Liver (tissue), 8 donors: ENCODE measurements at regions not wholly inside any gene's neighbourhood (a gene's known extent, or its start where the extent isn't known, plus 50 kb on each side); places are given as distances from the start of the nearest gene placed in this dataset.

Experiments
- DNase-seq: peaks from one replicate; pipeline ENCODE4 v3.0.0-alpha.2; 2017; ENCODE audit warnings: low spot score
- H3K27ac ChIP-seq, 2 donors: one replicate each; pipeline ENCODE4 v1.7.0; 2013; ENCODE audit warnings: inconsistent platforms in 2 of 2, low read length in 2 of 2, control low read depth in 1 of 2, low read depth in 1 of 2, mild to moderate bottlenecking in 1 of 2
- H3K27me3 ChIP-seq, 4 donors: one replicate each; pipeline versions ENCODE4 v1.6.1 to v1.7.0; 2013; ENCODE audit warnings: low read length in 3 of 4, inconsistent platforms in 1 of 4, mild to moderate bottlenecking in 1 of 4, moderate library complexity in 1 of 4; ENCODE audit not compliant: control insufficient read depth in 4 of 4, insufficient read depth in 4 of 4
- H3K36me3 ChIP-seq, 4 donors: one replicate each; pipeline versions ENCODE4 v1.6.1 to v1.7.0; 2013; ENCODE audit warnings: low read length in 3 of 4, mild to moderate bottlenecking in 3 of 4, low read depth in 1 of 4, moderate library complexity in 1 of 4; ENCODE audit not compliant: control insufficient read depth in 4 of 4, insufficient read depth in 3 of 4
- H3K4me1 ChIP-seq, 4 donors: one replicate each; pipeline versions ENCODE4 v1.6.1 to v1.7.0; 2013; ENCODE audit warnings: low read length in 3 of 4, mild to moderate bottlenecking in 3 of 4, moderate library complexity in 1 of 4; ENCODE audit not compliant: control insufficient read depth in 4 of 4, insufficient read depth in 4 of 4
- H3K4me3 ChIP-seq, 3 donors: one replicate each; pipeline versions ENCODE4 v1.6.1 to v1.7.0; 2013; ENCODE audit warnings: low read length in 3 of 3, control low read depth in 1 of 3, low read depth in 1 of 3, mild to moderate bottlenecking in 1 of 3
- H3K9ac ChIP-seq, 2 donors: one replicate each; pipeline ENCODE4 v1.7.0; 2013; ENCODE audit warnings: low read length in 2 of 2, mild to moderate bottlenecking in 2 of 2, moderate library complexity in 2 of 2, control low read depth in 1 of 2, low read depth in 1 of 2
- H3K9me3 ChIP-seq, 4 donors: one replicate each; pipeline versions ENCODE4 v1.6.1 to v1.7.0; 2013; ENCODE audit warnings: low read length in 3 of 4; ENCODE audit not compliant: control insufficient read depth in 4 of 4
- CTCF ChIP-seq: fragments of 150-350 bp; IDR thresholded peaks from 2 replicates; pipeline ENCODE4 v1.5.1; 2017; ENCODE audit warnings: improper control_type of control experiment, low read depth, low read length; ENCODE audit not compliant: missing input control
- FOXA2 ChIP-seq: IDR thresholded peaks from 2 replicates; pipeline ENCODE4 v1.6.1; 2016; ENCODE audit warnings: antibody characterized with exemption
- HNF4A ChIP-seq, 2 donors: conservative IDR thresholded peaks; 2 replicates each; pipeline ENCODE4 v1.6.1; 2016; ENCODE audit warnings: antibody characterized with exemption in 2 of 2, mild to moderate bottlenecking in 2 of 2
- HNF4G ChIP-seq: IDR thresholded peaks from 2 replicates; pipeline ENCODE4 v1.6.1; 2016; ENCODE audit warnings: antibody characterized with exemption
- RAD21 ChIP-seq, 2 donors: IDR thresholded peaks; 2 replicates each; pipeline ENCODE4 v1.6.1; 2016; ENCODE audit warnings: antibody characterized with exemption in 2 of 2, mild to moderate bottlenecking in 2 of 2
- REST ChIP-seq: IDR thresholded peaks from 2 replicates; pipeline ENCODE4 v1.6.1; 2016; ENCODE audit warnings: antibody characterized with exemption, mild to moderate bottlenecking
- RXRA ChIP-seq, 2 donors: IDR thresholded peaks; 2 replicates each; pipeline ENCODE4 v1.6.1; 2017 to 2018; ENCODE audit warnings: antibody characterized with exemption in 2 of 2, mild to moderate bottlenecking in 1 of 2
- SP1 ChIP-seq: IDR thresholded peaks from 2 replicates; pipeline ENCODE4 v1.6.1; 2018; ENCODE audit warnings: antibody characterized with exemption, mild to moderate bottlenecking
- TAF1 ChIP-seq: conservative IDR thresholded peaks from 2 replicates; pipeline ENCODE4 v1.6.1; 2016; ENCODE audit warnings: antibody characterized with exemption, mild to moderate bottlenecking
- YY1 ChIP-seq: IDR thresholded peaks from 2 replicates; pipeline ENCODE4 v1.6.1; 2016; ENCODE audit warnings: antibody characterized with exemption, mild to moderate bottlenecking
- WGBS: extraction: QIAGEN DNeasy Blood & Tissue Kit; methylation state at CpG from one replicate; pipeline ENCODE4 v1.1.7; 2013; 5-methylcytosine and 5-hydroxymethylcytosine counted together
- TF ChIP-seq, protein P1 (sequence below): IDR thresholded peaks from 2 replicates; pipeline ENCODE4 v1.6.1; 2016; ENCODE audit warnings: antibody characterized with exemption
- TF ChIP-seq, protein P2 (sequence below): IDR thresholded peaks from 2 replicates; pipeline ENCODE4 v1.6.1; 2016; ENCODE audit warnings: antibody characterized with exemption
- TF ChIP-seq, protein P3 (sequence below): IDR thresholded peaks from 2 replicates; pipeline ENCODE4 v1.6.1; 2016; ENCODE audit warnings: antibody characterized with exemption
- donor health status: healthy.
- donor health status: healthy.
- donor health status: healthy.
- donor health status: healthy.
- donor health status: healthy.

DNA sequence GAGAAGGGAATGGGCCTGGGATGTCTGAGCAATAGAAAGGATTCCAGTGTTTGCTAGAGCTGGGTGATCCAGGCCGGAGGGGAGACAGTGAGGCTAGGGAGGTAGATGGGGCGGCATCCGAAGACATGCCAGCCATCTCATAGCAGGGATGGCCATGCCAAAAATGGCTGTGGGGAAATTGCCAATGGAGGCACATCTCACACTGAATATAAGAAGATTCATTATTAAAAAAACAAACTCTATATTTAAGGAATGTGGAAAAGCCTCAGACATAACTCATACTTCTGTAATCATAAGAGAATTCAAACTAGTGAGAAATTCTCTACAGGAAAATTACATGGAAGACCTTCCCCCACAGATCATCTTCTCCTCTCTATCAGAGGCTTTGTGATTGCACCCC is 289.2 kb downstream of the FGF9 start:
- Histone ChIP-seq H3K4me3 (no peak overlapping the region), H3K4me1 (no peaks in the 10 kb centered on the region)
- 87% methylated on average over 3 of the region's 3 CpGs for WGBS

GRCh38 chr13:21964686-21965085 is 293.8 kb downstream of the FGF9 start:
- peaks cover 0 to 7% (median 2%) of the 10 kb centered on the region in 4 donors for H3K9me3 ChIP-seq
- H3K4me1 ChIP-seq, result no peaks in the 10 kb centered on the region
- no peak overlapping the region for H3K9ac ChIP-seq
- DNase-seq, result no peak
- H3K27ac ChIP-seq, result no peak overlapping the region
- WGBS, result 69% methylated on average over 5 of the region's 5 CpGs
- peaks cover 0 to 3% (median 0%) of the 10 kb centered on the region in 4 donors for H3K27me3 ChIP-seq
- TF ChIP-seq HNF4G (no peak), CTCF (no peak)
- no peak overlapping the region for H3K4me3 ChIP-seq
- H3K36me3 ChIP-seq, result no peaks in the 10 kb centered on the region

More for the DNA sequence above, 289.2 kb downstream of the FGF9 start:
- Histone ChIP-seq H3K27me3 (no peaks in the 10 kb centered on the region), H3K9ac (no peak overlapping the region), H3K27ac (no peak overlapping the region), H3K36me3 (no peaks in the 10 kb centered on the region), H3K9me3 (peaks cover 0 to 4% (median 2%) of the 10 kb centered on the region in 4 donors)
- DNase-seq, result no peak
- TF ChIP-seq TAF1, result no peak
- TF ChIP-seq FOXA2, result no peak
- no peak for TF ChIP-seq HNF4A (conservative IDR thresholded peaks at IDR 0.05)
- TF ChIP-seq YY1, result no peak
- no peak for TF ChIP-seq REST
- TF ChIP-seq, protein P1, sequence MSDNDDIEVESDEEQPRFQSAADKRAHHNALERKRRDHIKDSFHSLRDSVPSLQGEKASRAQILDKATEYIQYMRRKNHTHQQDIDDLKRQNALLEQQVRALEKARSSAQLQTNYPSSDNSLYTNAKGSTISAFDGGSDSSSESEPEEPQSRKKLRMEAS, result no peak
- TF ChIP-seq, protein P2, sequence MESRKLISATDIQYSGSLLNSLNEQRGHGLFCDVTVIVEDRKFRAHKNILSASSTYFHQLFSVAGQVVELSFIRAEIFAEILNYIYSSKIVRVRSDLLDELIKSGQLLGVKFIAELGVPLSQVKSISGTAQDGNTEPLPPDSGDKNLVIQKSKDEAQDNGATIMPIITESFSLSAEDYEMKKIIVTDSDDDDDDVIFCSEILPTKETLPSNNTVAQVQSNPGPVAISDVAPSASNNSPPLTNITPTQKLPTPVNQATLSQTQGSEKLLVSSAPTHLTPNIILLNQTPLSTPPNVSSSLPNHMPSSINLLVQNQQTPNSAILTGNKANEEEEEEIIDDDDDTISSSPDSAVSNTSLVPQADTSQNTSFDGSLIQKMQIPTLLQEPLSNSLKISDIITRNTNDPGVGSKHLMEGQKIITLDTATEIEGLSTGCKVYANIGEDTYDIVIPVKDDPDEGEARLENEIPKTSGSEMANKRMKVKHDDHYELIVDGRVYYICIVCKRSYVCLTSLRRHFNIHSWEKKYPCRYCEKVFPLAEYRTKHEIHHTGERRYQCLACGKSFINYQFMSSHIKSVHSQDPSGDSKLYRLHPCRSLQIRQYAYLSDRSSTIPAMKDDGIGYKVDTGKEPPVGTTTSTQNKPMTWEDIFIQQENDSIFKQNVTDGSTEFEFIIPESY, result no peak
- TF ChIP-seq RXRA (IDR thresholded peaks at IDR 0.05), result no peak
- TF ChIP-seq RAD21 (IDR thresholded peaks at IDR 0.05), result no peak
- TF ChIP-seq, protein P3, sequence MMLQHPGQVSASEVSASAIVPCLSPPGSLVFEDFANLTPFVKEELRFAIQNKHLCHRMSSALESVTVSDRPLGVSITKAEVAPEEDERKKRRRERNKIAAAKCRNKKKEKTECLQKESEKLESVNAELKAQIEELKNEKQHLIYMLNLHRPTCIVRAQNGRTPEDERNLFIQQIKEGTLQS, result no peak
- TF ChIP-seq SP1, result no peak
